Left cardiac atrium (tissue), 4 donors: ENCODE measurements at regions not wholly inside any gene's neighbourhood (a gene's known extent, or its start where the extent isn't known, plus 50 kb on each side); places are given as distances from the start of the nearest gene placed in this dataset.

Experiments
- ATAC-seq, 2 donors: fragments of 200-7000 bp; cut with Tn5 transposase; one replicate each; pipeline ENCODE4 v1.9.1; 2020; ENCODE audit warnings: mild to moderate bottlenecking in 2 of 2, moderate library complexity in 2 of 2
- DNase-seq: peaks from one replicate; pipeline ENCODE4 v3.0.0-alpha.2; 2020
- intact Hi-C, 2 donors: fragments of 100-400 bp; cut with DNase I; formaldehyde crosslinking; loops; one replicate each; pipeline versions ENCODE4 v1.14.1 to v1.15.1; 2022 to 2023
- donor health status: DM: no; HTN: yes; CAD: no.
- donor health status: DM: no; HTN: yes; CAD: no; lungs with severe emphysema.
- donor health status: DM: yes; HTN: yes; CAD: no.
- donor health status: Dilated cardiomyopathy.

DNA sequence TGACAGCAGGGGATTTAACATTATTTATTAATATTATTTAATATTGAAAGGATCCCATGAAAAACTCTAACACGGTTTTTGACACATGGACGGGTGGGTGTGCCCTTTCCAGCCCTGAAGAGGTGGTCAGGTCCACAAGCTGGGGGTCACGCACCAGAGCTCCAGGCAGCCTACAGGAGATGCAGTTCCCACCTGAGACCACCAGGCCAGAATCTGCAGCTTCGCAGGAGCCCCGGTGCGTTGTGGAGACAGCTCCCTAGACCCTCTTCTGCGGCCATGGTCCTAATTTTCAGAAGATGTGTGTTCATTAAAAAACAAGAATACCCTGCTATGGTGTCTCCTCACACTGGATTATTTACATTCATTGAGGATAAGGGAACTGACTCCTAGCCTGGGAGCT is 331.1 kb downstream of the C16orf95 start:
- intact Hi-C loops = no loop called here
- ATAC-seq = no peak
- no peak for DNase-seq

DNA sequence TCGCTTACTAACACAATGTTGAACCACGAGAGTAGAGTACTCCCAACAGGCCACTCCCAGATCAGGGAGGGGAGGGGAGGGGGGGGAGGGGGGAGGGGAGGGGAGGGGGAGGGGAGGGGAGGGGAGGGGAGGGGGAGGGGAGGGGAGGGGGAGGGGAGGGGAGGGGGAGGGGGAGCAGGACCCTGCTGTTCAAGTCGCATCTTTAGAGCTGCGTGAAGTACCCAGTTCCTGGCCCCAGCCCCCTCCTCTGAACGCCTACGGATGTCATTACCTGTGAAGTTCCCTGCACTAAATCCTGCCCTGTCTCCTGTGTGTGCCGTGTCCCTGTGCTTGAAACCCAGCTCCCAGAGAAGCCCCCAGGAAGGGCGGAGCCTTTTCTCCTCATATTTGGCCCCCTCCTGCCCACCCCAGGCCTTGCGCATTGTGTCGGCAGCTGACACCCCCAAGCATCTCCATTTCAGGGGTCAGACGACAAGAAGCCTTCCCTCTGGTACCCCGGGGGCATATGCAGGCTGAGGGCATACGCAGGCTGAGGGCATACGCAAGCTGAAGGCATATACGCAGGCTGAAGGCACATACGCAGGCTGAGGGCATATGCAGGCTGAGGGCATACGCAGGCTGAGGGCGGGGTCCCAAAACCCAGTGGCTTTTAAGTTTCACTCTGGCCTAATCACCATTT is 330.2 kb downstream of the C16orf95 start:
- intact Hi-C loops = no loop called here
- ATAC-seq = no peak
- no peak for DNase-seq

DNA sequence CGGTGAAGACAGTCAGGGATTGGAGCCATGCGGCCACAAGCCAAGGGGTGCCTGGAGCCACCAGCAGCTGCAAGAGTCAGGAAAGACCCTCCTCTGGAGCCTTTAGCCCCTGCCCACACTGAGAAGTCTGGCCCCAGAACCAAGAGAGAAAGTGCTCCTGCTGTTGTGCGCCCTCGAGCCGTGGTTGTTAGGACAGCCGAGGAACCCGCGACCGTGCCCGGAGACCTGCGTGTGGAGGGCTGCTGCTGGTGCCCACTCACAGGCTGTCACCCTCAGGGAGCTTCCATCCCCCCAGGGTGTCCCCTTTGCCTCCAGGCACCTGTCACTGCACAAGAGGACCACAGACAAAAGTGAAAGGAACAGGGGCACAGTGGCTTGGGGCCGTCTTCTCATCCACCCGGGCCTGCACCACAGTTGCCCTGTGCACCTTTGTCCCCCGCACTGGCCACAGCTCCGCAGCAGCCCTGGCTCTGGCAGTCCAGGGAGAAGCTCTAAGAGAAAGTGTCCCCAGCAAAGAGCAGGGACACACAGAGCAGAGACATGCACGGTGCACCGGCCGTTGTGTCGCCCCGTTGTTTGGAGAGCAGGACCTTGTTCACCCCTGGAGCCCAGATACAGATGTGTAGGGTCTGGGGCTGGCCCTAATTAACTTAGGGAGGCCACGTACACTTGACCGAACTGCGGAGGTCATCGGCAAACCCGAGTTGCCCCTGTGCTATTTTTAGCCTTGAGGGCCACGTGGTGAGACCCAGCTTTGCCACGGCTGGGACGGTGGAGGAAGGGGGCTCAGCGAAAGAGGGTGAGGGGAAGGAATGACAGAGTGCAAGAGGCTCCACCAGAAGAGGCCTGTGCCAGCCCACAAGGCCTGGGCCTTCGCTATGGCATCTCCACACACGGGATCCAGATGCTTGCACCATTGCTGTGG is 329.2 kb downstream of the C16orf95 start:
- no peak for DNase-seq
- intact Hi-C loops = no loop called here
- ATAC-seq = no peak

DNA sequence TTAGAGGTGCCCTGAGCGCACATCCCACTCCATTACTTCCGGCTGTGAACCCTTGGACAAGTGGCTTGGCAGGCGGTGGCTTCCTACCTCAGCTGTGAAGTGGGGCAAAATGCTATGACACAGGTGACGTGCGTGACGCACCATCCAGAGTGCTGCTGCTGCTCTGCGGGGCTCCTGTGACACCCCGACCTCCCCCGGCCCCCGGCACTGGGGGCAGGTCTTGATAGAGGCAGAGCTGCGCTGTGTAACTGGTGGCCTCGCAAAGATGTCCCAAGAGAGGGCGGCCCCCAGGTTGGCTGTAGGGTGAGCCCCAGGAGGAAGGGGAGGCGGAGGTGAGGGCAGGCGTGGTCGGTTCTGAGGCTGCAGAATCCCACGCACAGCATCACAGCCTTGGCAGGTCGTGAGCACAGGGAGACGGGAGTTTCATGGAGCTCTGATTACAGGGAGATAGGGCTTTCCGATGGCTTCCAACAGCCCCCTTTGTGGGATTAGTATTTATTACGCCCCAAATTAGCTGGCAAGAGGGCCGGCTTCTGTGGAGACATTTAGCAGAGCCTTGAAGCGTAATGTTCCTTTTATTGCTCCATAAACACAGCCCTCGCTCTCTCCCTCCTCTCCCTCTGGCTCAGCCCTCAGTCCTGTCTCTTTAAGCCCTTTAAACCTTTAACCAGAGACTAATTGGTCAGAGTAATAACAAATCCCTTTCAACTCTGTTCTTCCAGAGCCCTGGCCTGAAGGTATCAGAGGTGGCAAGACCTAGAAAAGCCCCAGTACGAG is 328.1 kb downstream of the C16orf95 start:
- no peak for DNase-seq
- ATAC-seq = no peak
- intact Hi-C loops = no loop called here

DNA sequence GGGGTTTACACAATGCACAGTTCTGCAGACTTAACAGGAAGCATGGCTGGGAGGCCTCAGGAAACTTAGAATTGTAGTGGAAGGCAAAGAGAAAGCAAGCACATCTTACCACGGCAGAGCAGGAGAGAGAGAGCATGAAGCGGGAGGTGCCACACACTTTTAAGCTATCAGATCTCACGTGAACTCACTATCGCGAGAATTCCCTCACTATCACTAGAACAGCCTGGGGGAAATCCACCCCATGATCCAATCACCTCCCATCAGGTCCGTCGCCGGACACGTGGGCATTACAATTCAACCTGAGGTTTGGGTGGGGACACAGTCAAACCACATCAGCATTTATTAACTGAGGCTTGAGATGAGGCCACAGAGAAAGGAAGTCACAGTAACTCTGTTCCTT is 326.7 kb downstream of the C16orf95 start:
- ATAC-seq = no peak
- DNase-seq = no peak

DNA sequence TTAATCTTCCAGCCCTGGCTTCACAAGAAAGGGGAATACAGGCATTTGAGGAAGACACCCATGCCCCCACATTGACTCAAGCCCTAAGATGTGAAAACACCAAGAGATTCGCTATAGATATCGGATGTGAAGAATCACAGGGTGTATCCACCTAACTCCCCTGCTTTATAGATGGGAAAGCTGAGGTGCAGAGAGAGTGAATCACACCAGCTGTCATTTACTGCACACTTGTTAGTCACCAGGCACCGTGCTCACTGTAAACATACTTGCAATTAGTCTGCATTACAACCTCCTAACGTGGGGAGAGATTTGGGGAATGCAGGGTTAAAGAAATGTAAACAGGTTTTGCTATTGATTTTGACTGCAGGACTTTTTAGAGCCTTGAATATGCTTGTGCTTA is 325.5 kb downstream of the C16orf95 start:
- no peak for ATAC-seq
- no peak for DNase-seq
- intact Hi-C loops = no loop called here

More for the DNA sequence above, 326.7 kb downstream of the C16orf95 start:
- intact Hi-C loops = no loop called here

DNA sequence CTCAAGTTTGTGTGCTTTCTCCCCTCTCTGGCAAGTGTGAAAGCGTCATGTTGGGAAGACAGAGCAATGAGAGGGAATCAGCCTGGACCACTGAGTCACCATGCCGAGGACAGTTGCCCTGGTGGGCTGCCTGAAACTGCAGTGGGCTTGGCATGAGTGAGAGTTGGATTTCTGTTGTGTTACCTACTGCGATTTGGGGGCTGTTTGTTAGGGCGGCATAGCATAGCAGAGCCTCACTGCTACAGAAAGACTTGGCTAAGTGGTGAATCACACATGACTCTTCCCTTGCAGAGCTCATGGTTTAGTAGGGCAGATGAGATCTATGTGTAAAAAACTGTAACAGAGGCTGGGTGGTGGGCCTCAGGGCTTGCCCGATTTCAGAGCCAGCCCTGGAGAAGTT is 324.6 kb downstream of the C16orf95 start:
- intact Hi-C loops = no loop called here
- no peak for ATAC-seq
- no peak for DNase-seq

DNA sequence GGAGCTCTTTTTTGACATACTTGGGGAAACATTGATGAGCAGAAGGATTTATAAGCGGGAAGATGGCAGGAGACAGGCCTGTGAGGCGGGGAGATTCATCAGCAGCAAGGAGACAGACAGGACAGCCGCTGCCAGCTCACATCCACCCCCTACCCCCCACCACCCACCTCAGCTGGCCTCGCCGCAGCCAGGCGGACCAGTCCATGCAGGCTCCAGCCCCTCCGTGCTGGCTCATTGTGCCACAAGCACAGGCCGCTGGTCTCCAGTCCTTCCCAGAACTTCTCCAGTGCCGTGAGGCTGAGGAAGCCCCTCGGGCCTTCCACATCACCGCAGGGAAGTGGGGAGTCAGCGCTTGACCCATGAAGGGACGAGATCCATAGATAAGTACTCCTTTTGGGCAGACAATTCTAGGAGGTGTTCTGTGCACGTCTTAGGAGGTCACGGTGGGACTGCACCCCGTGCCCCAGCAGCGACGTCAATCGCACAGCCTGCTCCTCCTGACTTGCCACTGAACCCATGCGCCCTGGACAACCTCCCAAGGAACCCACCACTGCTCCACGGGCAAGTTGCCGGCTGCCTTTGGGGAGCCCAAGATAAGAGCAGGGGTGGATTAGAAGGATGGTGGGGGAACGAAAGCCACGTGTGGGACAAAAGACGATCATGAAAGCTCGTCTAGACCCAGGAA is 323.6 kb downstream of the C16orf95 start:
- intact Hi-C loops = no loop called here

DNA sequence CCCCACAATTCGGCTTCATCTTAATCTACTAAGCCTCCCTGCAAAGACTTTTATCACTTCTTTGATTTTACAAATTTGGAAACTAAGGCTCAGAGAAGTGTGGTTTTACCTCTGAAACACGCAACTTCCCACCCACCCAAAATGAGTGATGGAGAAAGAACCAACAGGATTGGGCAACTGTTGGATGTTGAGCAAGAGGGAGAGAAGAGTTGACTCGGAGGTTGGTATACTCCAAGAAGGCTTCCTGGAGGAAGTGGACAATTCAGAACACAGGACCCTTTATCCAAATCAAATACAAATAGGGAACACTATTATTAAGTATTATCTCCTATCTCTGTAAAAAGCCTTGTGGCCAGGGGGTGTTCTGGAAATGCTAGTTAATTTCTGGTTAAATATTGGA is 323.0 kb downstream of the C16orf95 start:
- intact Hi-C loops = no loop called here
- ATAC-seq (no peak), DNase-seq (no peak)

More for the DNA sequence above, 323.6 kb downstream of the C16orf95 start:
- no peak for ATAC-seq
- no peak for DNase-seq

DNA sequence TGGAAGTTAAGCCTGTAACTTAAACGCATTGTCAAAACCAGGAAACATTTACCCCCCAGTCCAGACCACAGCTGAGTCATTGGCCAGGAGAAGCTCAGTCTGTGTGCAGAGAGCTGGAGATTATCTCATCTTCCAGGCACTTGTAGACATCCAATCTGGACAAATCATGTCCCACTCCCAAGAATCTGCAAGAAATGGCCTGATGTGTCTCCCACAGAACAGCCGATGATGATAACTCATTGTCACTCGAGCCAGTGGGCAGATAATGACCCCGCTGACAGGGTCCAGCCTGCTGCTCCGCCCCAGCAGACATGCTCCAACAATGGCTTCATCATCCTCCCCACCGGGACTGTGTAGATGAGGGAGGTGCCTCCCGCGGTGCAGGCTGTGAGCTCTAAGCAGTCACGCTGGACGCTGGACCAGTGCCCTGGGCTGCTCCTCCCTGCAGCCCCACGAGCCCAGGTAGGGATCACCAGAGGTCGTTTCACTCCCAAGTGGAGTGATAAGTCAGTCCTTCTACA is 322.5 kb downstream of the C16orf95 start:
- intact Hi-C loops = no loop called here
- DNase-seq = no peak

DNA sequence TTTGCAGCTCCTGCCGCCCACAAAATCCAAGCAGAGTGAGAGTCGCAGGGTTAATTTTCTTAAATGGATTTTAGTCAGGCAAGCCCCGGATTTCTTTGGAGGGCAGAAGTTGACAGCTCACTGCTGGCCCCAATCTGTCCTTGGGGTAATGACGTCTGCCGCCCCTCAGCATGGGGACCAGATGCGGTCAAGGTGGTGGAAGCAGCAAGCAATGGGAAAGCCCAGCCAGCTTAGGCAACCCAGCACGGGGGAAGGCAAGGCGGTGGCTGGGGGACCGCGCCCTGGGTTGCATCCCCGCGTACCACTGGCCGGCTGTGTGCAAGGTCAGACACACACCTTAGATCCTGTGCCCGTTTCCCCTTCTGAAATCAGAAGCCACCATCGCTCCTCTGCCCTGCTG is 321.7 kb downstream of the C16orf95 start:
- intact Hi-C loops = no loop called here
- DNase-seq = no peak
- no peak for ATAC-seq

More for the DNA sequence above, 322.5 kb downstream of the C16orf95 start:
- peak in 1 of 2 donors; percentile 88 for ATAC-seq

DNA sequence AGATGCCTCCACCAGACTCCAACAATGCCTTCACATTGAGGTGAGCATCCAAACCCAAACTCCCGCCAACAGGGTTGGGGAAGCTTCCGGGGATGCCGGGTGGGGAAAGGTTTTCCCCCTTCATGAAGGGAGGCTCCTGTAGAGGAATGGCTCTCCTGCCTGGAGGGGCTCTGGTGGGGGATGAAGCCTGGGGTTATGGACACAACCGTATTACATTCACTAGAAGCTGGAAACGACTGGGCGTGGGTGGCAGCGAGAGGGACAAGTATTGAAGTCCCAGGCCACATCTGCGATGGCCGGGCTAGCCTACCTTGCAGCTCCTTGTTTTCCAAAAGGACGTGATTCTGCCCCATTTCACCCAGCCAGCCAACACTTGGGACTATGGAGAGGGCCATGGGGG is 321.1 kb downstream of the C16orf95 start:
- ATAC-seq = no peak
- intact Hi-C loops = no loop called here
- no peak for DNase-seq

DNA sequence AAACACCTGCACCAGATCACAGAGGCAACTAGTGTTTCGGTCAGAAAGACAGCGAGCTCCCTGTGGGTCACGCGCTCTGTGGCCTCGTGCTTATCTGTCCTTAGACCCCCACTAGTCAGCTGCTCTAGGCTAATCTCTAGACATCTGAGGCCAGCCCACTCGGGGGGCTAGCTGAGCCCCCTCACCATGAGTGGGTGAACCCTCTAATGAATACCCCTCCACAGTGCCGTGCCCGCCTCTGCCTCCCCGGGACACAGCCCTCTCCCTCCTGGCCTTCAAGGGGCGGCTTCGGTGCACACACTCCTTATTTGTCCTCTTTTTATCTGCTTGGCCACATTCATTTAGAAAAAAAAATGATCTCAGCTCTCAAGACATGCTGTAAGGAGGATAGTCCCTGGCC is 320.1 kb downstream of the C16orf95 start:
- ATAC-seq = no peak
- intact Hi-C loops = no loop called here

DNA sequence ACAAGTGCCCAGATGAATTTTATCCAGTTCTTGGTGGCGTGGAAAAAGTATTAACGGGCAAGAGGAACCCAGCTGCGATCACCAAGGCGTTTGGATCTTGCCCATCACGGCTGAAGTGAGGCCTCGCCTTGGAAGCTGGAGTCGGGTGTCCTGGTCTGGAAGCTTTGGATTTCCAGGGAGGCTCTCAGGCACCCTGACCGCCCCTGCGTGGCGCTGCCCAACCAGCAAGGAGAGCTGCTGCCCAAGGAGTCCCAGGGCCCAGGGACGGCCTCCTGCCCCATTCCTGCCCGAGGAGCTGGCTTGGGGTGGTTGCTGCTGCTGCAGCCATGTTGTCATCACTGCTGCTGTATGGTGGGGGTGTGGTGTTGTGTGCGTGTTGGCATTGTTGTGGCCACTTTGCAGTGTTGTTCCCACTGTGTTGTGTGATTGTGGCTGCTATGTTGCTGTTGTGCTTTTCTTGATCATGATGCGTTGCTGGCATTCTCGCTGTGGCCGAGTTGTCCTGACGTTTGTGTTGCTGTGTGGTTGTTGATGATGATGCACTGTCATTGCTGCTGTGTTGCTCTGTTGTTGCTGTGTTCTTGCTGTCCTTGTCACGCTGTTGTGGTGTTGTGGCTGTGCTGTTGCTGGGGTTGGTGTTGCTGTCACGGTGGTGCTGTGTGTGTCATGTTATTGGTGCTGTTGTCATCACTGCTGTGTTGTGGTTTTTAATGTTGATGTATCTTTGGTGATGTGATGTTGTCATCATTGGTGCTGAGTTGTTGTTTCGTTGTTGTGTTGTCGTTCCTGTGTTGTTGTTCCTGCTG is 318.8 kb downstream of the C16orf95 start:
- DNase-seq (no peak), ATAC-seq (no peak)
- intact Hi-C loops = no loop called here

More for the DNA sequence above, 320.1 kb downstream of the C16orf95 start:
- no peak for DNase-seq

DNA sequence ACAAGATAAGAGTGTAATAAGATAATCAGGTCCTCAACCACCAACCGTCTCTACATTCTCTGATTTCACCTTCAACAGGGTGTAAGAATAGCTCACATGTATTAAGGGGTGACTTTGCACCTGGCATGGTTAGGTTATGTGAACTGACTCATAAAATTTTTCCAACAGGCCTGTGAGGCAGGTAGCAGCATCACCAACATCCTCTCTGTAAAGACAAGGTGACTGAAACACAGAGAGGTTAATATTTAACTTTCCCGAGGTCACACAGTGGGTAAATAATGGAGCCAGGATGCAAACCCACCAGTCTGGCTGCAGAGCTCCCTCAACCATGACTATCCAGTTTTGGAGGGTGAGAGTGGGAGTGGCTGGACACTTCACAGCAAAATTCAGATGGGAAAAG is 317.2 kb downstream of the C16orf95 start:
- DNase-seq = no peak
- intact Hi-C loops = no loop called here
- no peak for ATAC-seq

DNA sequence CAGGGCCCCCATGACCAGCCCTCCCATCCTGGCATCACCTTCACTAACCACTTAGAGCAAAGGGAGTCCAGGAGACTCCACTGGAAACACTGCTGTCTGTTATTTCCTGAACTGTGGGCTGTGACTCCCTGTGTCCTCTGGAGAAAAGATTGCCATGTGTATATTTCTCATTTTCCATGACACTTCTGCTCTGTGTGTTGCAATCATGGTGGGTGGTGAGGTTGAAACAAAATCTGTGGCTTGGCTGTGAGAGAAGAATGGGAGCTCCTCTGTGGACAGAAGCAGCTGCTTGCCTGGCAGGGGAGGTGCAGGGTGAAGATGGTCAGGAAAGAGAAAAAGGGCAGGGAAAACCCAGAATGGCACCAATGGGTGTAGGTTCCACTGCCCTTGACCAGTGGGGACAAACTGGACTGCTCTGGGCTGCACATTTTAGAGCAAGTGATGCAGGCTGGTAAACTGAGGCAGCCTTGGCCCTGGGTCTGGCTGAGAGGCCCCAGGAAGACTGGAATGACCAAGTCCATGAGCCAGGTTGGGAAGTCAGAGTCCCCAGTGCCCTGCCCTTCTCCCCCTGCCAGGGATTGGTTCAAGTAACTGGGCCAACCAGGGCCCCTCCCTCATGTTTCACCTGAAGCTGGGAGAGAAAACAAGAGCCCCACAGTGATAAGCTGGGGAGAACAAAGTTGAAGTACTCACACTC is 314.3 kb downstream of the C16orf95 start:
- DNase-seq = no peak
- peak in 1 of 2 donors; percentile 47 for ATAC-seq
- intact Hi-C loops = no loop called here

DNA sequence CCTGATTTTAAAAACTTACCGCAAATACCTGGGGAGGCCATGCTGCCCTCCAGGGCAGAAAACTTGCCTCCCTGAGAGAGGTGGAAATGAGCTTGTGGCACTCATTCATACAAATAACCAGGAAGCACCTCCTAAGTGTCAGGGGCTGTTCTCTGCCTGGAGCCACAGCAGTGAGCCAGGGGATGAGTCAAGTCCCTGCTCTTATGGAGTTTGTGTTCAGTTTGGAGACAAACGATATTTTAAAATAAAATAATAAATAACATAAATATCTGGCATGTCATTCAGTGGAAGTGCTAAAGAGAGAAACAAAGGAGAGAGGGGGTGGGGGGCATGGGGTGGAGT is 313.8 kb downstream of the C16orf95 start:
- ATAC-seq (no peak), DNase-seq (no peak)
- intact Hi-C loops = no loop called here

DNA sequence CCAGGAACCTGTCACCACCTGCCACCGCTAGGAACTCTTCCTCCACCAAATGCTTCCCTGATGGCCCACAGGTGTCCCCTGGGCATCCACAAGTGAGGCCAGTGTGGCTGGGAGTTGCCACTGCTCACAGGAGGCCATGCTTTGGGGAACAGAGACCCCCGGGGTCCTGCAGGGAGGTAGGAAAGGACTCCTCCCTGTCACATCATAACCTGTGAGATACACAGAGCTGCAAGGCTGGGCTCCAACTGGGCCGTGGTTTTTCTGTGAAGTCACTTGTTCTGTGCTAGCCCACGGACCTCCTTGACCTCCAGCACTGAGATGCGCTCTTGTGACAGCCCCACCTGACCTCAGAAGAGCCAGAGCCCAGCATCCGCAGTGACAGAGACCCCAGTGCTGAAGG is 311.2 kb downstream of the C16orf95 start:
- no peak for DNase-seq
- intact Hi-C loops = no loop called here
- no peak for ATAC-seq
